ENCODE measurements at regions not wholly inside any gene's neighbourhood (a gene's known extent, or its start where the extent isn't known, plus 50 kb on each side); places are given as distances from the start of the nearest gene placed in this dataset.

GRCh38 chr1:14326857-14327256 is 271.6 kb upstream of the KAZN start:
- TF ChIP-seq CTCF (IDR thresholded peaks at IDR 0.05; ENCODE audit: poor library complexity) (no peak), EZH2 (IDR thresholded peaks at IDR 0.05; ENCODE audit: borderline replicate concordance) (no peak)

Measured in hepatocyte (in vitro differentiated cells).